T follicular helper cell (primary cell): ENCODE measurements at regions not wholly inside any gene's neighbourhood (a gene's known extent, or its start where the extent isn't known, plus 50 kb on each side); places are given as distances from the start of the nearest gene placed in this dataset.

Experiments
- DNase-seq: peaks from one replicate; pipeline ENCODE4 v3.0.0-alpha.2; 2020; ENCODE audit warnings: low read depth

DNA sequence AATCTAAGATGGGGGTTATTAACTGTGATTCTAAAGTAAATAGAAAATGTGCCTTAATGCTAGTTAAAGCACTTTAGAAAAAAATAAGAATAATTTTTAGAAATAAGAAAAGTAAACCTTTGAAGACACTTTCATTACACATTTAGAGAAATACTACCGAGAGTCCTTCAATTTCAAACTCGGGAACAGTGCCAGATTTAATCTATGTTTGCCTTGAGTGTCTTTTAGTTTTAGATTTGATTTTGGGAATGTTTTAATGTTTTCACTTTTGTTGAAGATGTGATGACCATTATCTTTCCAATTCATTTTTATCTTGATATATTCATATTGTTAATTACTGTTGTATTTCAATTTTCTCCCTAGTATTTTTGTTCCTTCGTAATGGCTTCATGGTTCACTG, 592.7 kb upstream of the MGMT start:
- DNase-seq = no peak

DNA sequence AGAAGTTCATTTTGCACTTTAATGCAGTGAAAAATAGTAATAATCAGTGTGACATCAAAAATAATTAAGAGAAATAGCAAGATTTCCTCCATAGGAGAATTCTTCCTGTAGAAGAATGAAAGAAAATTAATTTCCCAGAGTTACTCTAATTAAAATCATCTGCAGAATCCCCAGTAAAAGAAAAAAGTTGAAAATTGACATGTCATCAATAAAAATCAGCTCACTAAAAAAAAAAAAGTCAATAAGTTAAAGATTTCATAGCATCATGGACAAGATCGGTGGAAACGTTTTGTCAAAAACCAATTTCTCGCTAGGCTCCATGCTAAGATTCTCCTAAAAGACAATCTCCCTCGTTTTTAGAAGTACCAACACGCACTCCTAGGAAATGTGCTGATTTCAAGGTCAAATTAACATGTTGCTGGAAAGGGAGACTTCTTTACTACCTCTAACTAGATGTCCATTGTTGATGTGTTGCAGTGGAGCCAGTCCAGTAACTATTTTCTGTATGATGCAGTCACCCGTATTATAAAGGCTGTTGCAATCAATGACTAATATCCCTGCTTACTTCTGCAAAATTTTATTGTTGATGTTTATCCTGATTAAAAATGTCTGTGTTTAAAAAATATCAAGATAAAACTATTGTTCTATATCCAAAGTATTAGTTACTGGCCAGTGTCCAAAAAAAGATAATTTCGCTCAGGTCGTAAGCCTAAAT, 591.9 kb upstream of the MGMT start:
- no peak for DNase-seq

GRCh38 chr10:128875956-128876736, 590.9 kb upstream of the MGMT start:
- no peak for DNase-seq

GRCh38 chr10:128877141-128877540, 589.9 kb upstream of the MGMT start:
- no peak for DNase-seq

GRCh38 chr10:128877936-128878335, 589.1 kb upstream of the MGMT start:
- DNase-seq = no peak

- DNase-seq = no peak
Observed at GRCh38 chr10:128879030-128879429, 588.0 kb upstream of the MGMT start.

DNA sequence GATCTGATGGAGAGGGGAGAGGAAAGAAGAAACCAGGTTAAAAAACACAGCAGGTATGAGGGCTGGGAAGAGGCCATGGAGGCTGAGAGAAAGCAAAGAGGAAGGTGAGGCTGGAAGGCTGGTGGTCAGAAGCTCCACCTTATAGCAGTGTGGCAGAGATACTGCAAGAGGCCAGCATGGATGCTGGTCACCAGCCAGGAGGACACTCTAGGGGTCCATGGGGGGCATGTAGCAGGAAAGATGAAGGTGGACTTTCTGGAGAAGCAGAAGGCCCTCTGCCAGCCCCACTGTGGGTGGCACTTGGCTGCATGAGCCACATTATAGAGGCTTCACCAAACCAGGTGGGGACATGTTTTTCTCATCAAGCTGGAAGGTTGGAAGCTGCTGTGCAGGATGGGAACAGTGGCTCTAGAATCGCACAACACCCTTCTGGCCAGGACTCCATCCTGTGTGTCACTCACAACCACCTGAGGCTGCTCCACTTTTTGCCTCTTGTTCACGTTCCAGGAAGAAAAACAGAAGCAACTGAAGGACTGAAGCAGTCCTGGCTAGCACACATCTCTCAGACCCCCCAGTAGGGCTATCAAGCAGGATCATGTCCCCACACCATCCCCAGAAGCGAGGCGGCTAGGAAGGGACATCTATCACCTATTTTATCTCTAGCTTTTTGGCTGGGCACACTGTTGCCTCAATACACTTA, 587.5 kb upstream of the MGMT start:
- no peak for DNase-seq

DNA sequence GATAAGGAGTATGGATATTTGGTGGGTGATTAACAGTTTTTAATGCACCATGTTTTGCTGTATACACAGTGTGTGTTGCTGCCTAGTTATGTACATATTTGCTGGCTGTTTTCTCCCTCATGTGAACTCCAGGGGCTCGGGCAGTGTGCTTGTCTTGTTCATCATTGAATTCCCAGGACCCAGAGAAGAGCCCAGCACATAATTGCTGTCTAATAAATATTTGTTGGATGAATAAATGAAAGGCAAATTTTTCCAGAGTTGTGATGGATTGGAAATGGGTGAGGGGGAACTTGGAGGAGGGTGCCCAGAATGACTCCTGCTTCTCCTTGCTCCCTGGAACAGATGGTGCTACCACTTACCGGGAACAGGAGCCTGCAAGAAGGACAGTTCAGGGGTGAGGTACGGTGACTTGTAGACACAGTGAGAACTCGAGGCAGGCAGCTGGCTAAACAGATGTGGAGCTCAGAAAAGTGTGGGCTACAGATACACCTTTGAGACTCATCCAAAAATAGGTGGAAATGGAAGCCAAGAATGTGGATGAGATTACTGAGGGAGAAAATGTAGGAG, 586.8 kb upstream of the MGMT start:
- no peak for DNase-seq

DNA sequence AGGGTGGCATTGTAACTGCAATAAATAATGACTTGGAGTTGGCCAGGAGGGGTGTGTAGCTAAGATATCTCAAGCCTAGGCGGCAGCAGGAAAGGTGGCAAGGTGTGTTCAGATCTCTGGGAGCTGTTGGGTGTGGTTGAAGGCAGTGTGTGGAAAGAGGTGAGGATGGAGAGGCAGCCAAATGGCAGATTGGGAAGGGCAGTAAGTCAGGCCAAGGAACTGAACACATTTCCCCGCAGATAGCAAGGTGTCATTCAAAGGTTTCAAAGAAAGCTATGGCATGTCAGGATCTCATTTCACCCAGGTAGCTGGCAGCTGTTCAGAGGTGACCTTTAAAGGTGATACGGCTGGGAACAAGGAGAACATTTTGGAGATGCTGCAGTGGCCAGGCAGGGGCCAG, 586.0 kb upstream of the MGMT start:
- no peak for DNase-seq

DNA sequence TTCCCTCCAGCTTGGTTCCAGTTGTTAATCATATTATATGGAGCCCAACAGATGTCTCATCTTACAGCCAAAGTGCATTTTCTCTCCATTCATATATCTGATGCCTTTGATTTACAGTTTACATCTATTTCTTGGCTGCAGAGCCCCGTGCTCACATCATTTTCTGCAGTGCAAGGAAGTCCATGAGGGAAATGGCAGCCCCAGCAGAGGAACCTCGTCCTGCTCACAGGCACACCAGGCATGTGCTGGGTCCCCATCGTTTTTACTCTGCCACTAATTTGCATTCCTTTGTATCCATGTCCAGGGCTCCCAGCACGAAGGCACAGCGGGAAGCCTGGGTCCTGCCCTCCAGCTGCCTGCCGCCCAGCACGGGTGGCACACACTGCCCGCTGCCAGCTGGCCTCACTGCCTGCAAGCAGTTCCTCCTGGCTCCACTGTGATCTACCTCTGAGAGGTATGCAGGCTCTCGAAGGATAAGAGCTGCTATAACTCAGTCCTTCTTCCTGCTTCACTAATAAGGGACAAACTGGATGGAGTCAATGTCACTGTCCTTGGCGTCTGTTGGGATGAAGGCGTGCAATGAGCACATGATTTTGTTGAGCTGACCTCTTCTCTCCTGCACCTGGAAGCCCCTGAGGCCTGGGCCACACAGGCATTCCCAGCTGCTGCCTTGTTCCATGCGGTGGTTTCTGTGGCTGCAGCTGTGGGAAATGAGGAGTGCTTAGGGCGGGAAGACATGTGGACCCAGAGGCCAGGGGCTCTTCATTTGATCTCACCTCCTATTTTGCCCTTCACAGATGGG, 583.6 kb upstream of the MGMT start:
- no peak for DNase-seq

GRCh38 chr10:128884033-128884425, 583.0 kb upstream of the MGMT start:
- DNase-seq = no peak

DNA sequence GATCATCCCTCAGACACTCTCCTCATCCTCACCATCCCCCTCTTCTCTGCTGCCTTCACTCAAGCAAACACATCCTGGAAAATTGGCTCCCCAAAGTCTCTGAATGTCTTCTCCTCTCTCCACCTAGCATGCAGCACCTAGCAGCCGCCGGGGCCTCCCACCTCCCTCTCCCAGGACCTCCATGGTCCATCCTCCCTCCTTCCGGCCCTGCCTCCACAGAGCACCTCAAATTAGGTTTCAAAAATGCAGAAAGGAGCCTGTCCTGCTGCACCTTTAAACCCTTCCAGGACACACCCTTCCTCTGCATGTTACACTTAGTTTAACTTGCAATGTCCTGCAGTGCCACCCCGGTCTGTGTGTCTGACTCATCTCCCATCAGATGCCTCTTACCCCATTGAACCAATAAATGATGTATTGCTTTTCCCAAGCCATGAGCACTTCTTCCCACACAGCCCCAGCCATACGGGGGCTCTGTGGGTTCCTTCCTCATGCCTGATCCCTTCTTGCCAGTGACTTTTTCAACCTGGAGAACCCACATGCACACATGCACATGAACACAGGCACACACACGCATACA, 582.5 kb upstream of the MGMT start:
- no peak for DNase-seq

- DNase-seq = no peak
Observed at GRCh38 chr10:128885573-128886555, 581.2 kb upstream of the MGMT start.

- DNase-seq = no peak
Observed at GRCh38 chr10:128887856-128888255, 579.2 kb upstream of the MGMT start.

- no peak for DNase-seq
Observed at GRCh38 chr10:128892005-128892404, 575.0 kb upstream of the MGMT start.

DNA sequence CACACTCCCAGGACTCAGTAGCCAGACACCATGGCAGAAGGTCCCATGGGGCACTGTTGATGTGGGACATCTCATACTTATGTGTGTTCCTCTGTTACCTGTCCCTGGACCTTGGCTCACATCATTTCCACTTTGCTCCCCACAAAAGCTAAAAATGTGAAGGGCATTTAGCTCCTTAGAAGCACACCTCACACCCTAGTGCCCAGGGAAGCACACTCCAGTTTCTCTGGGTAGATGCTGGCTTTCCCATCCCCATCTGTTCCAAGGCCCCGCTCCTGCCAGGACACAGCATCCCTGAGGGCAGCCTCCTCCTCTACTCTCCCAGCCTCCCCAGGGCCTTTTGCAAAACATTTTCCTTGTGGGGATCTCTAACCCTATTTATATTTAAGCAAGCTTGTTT, 572.4 kb upstream of the MGMT start:
- DNase-seq = no peak

DNA sequence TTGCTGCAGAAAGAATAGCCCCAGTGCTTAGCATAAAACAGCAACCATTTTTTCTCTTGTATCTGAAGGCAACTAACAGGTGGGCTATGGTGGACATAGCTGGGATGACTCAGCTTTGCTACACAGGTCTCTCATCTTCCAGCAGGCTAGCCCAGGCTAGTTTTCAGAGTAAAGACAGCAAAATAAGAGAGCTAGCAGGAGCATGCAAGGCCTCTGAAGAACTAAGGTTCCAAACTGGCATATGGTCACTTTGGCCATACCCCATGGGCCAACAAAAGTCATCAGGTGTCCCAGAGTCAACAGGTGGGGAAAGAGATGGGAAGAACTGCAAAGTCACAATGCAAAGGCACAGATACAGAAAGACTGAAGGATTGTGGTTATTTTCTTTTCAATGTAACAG, 571.6 kb upstream of the MGMT start:
- DNase-seq = no peak

GRCh38 chr10:128896116-128896795, 570.8 kb upstream of the MGMT start:
- no peak for DNase-seq

GRCh38 chr10:128896963-128897362, 570.1 kb upstream of the MGMT start:
- DNase-seq = no peak
